KG1 (cell line): ENCODE measurements at regions not wholly inside any gene's neighbourhood (a gene's known extent, or its start where the extent isn't known, plus 50 kb on each side); places are given as distances from the start of the nearest gene placed in this dataset.
"Not testable (repeated sequence)": the region's sequence is repeated elsewhere in the genome, so short reads cannot be mapped to it uniquely, and the experiment has no call there.

Experiments
- DNase-seq: peaks from one replicate; lab custom pipeline; 2025; lab: John Stamatoyannopoulos, UW

DNA sequence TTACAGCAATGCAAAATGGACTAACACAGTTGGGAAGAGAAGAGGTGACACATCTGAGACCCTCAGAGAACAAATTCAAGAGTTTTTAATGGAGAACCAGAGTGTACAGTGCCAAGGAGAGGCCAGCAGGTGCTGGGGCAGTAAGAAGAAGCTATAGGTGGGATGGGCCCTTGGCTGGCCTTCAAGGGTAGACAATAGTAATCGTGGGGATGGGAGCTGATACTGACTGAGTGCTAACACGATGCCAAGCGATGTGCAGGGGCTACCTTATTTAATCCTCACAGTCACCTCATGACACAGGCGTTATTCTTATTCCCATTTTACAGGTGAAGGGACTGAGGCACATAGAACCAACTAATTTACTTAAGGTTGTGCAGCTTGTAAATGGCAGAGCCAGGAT, 131.9 kb upstream of the ID2 start:
- DNase-seq: no peak

DNA sequence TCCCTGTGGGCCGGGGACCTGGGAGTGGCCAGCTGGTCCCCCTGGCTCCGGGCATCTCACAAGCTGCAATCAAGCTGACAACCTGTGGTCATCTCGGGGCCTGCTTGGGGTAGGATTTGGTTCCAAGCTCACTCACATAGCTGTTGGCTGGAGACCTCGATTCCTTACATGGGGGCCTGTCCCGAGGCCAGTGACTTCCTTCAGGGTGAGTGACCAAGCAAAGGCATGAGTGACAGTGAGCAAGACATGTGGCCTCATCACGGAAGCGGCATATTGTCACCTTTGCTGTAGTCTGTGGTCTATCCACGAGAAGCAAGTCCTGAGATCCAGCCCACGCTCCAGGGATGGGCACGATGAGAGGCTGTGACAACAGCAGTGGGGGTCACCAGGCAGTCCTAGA, 131.4 kb upstream of the ID2 start:
- no peak for DNase-seq

DNA sequence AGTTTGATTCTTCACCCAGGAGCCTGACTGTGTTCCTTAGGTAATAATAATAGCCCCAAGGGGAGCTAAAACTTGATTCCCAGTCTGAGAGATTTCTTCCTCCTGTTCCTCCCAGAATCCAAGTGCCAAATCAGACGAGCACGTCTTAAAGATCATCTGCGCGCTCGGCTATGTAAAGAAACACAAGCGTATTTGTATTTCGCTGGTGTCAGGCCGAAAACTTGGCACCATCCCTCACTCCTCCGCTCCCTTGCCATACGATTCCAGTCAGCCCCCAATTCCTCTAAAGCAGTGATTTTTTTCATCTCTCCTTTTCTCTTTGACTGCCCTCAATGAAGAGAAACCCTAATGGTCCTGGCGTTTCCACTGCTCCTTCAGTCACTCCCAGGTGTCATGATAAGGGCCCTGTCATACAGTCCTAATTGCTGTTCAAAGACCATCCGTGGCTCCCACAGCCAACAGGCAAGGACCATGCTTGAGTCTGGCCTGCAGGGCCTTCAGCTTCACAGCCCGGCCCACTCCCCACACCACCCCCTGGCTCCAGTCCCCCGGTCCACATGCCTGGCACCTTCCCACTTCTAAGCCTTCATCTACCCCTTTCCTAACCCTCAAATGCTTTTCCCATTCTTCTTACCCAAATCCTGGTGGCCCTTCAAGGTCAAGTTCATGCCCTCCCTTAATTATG, 130.8 kb upstream of the ID2 start:
- DNase-seq: no peak

DNA sequence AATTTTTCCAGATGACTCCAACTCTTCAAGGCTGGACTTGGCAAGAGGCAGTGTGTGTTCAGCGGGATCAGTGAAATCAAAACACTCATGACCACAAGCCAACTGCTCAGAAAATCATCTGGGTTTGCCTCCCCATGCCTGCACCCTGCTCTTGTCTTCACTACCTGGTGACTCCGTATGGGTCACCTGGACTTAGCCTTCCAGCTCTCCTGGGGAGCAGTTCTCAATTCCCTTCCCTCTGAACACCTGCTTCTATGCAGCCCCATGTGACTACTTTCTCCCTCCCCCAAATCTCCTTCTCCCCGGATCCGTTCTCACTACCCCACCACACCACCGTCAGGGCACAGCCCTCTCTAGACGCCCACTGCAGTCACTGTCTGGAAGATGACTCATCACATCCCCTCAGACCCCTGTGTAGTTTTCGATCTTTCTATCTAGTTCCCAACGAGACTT, 130.2 kb upstream of the ID2 start:
- no peak for DNase-seq

DNA sequence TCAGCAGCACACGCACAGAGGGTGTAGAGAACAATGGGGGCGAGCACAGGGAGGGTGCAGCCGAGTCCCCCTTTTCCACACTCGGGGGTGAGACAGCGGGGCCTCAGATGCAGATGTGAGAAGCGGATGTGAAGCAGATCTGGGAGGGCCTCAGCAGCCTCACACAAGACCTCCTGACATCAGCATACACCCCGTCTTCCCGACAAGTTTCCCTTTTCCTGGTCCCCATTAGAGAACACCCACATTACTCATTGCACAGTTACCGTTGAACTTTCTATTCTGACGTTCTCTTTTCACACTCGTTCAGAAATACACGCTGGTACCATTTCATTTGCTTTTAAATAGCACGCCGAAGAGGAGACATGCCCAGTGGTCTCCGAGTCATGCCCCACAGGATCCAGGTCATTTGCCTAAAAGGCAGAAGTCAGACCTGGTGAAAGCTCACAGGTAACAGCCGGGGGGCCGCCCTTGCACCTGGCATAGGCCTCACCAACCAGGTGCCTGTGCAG, 129.5 kb upstream of the ID2 start:
- no peak for DNase-seq

DNA sequence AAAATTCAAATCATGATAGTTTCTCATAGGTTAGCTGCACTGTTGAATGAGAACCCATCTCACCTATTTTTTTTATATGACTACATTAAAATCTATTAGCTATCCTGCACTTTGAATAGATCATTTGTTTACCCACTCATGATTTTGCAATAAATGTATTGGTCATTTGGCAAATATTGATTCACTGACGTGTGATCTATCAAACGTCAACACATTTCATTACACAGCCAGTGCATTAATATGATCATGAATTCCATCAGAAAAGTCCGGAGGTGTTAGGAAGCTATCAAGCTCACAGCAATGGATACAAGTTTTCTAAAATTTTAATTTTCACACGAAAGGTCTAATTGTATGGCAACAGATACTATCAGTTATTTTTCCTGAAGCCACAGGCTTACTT, 128.2 kb upstream of the ID2 start:
- DNase-seq: no peak

DNA sequence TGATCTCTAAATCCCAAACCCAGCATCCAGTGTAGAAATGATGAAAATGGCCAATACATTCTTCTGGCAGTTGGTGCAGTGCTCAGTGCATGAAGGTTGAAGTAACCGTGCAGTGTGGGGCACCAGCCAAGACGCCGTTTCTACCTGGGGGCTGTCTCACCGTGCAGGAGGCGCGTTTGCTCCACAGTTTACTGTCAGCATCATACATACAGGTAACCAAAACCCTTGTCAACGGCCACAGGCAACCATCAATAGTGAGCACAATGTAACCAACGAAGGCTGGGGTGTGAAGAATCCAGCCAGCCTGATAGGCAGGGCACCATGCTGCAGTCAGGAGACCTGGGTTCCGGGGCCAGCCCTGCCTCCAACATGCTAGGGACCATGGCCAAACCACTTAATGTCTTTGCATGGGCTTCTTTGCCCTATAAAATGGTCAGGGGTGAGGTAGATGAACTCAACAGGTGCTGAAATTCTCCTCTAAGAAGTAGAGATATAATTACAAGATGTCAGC, 127.5 kb upstream of the ID2 start:
- no peak for DNase-seq

DNA sequence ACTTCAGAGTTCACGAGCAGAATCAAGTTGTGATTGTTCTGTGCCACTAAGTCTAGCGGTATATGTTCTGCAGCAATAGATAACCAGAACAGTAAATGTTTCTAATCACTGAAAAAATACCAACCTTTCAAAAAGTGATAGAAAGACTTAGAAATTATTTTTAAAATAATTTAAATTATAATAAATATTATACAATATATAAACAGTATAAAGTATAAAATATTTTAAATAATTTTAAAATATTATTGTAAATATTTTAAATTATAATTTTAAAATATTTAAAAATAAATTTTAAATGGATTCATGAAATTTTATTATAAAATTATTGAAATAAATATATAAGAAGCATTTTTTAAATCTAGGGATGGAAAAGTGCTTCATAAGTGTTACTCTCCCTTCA, 126.3 kb upstream of the ID2 start:
- no peak for DNase-seq

DNA sequence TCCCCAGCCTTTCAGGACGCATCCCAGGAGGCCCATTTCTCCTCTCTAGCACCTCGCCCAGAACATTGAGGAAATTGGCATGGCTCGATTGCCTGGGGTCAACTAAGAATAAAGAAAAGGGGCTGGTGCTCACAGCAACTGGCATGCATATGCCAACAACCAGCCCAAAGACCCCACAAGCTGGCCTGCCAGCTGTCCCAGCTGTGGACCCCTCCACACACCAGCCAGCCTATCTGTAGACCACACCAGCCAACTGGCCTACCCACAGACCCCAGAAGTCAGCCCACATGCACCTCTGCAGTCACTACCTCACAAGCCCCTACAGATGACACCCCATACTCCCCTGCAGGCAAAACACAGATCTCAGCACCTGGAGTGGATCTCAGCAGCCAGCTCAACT, 123.8 kb upstream of the ID2 start:
- DNase-seq: no peak

DNA sequence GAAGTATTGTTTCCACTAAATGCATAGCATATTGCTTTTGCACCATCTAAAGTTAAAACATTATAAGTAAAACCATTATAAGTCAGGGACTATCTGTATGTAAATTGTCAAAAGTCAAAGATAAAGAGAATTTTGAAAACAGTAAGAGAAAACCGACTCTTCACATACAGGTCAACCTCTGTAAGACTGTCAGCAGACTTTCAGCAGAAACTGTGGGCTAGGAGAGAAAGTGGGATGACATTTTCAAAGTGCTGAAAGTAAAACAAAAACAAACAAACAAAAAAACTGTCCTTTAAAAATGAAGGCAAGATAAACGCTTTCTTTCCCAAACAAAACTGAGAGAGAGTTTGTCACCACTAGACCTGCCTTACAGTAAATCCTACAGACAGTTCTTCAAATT, 122.9 kb upstream of the ID2 start:
- DNase-seq: no peak

DNA sequence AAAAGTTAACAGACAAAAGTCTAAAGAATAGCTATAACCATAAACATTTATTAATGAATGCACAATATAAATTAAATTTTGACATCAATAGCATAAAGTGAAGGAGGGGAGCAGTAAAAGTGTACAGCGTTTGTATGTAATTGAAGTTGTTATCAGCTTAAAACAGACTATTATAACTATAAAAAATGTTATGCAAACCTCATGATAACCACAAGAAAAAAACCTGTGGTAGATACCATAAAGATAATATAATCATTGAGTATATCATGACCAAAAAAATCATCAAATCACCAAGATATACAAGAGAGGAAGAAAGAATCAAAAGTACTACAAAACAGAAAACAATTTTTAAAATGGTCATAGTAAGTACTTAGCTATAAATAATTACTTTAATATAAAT, 122.1 kb upstream of the ID2 start:
- no peak for DNase-seq

DNA sequence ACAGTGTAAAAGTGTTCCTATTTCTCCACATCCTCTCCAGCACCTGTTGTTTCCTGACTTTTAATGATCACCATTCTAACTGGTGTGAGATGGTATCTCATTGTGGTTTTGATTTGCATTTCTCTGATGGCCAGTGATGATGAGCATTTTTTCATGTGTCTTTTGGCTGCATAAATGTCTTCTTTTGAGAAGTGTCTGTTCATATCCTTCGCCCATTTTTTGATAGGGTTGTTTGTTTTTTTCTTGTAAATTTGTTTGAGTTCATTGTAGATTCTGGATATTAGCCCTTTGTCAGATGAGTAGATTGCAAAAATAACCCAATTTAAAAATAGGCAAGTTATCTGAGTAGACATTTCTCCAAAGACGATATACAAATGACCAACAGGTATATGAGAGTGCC, 120.2 kb upstream of the ID2 start:
- not testable (repeated sequence) for DNase-seq

DNA sequence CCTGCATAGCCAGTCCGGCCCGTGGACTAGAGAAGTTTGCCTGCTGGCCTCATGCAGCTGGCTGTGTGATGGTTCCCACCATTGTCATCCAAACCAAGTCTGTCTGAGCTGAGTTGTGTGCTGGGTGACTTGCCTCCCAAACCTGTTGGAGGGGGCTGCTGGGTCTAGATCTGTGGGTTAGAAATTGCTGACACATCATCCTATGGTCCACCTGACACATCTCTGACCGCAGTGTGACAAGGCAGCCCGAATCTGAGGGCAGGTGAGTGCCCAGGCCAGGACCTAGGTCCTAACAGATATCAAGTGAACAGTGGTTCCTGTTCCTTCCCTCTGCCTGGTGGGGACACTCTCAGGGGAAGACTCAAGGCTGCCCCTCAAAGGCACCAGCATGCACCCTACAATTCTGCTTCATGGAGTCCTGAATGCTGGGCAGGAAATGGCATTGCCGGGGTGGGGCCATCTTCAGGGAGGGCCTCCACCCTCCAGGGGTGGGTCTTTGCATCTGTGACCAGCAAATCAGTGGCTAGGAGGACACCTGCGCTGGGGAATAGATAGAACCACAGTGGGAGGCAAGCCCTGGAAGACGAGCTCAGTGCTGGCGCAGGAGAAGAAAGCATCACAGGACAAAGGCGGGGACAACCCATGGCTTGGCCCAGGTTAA, 117.9 kb upstream of the ID2 start:
- no peak for DNase-seq

DNA sequence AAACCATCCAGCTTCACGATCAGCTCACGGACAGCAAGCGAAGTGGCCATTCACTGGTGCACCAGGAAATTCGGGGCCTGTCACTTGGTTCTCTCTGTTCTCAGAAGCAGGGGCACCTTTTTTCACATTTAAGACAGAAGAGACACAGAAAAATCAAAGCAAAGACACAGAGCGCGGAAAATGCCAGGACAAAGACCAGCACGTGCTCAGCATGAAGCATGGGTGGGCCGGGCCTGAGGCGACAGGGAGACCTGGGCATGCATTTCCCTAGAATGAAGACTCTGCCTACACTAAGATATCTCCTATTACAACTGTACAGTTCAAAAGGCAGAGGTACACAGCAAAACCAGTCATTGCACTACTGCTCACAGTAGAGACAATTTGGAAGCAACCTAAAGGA, 117.4 kb upstream of the ID2 start:
- no peak for DNase-seq

DNA sequence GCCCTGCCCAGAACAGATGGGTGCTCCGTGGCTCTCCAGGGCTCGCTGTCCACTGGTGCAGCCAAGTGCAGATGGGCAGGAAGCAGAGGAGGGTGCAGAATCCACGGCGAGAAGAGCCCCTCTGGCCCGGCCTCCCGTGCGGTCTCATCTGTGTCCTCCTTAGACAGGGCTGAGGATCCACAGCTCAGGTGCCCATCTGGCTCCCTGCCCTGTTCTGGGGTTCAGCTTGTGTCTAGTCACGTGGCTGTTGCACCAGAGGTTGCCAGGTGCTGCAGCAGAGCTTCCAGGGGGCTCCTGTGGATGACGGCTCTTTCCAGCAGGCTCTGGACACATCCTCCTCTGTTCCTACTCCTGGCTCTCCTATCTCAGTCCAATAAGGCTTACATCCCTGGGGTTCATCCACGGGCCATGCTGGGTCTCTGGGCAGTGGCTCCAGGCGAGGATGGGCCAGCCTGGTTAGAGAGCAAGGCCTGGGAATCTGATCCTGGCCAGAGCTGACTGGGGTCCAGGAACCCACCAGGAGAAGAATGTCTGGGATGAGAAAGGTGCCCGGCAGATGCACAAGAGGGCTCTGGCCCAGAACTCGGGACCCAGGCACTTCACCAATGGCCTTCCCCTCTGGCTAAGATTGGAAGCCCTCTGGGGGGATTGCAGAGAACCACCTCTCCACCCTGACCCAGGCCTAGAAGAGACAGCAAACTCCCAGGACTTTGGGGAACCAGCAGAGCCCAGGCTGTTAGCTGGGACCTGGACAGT, 116.3 kb upstream of the ID2 start:
- no peak for DNase-seq

DNA sequence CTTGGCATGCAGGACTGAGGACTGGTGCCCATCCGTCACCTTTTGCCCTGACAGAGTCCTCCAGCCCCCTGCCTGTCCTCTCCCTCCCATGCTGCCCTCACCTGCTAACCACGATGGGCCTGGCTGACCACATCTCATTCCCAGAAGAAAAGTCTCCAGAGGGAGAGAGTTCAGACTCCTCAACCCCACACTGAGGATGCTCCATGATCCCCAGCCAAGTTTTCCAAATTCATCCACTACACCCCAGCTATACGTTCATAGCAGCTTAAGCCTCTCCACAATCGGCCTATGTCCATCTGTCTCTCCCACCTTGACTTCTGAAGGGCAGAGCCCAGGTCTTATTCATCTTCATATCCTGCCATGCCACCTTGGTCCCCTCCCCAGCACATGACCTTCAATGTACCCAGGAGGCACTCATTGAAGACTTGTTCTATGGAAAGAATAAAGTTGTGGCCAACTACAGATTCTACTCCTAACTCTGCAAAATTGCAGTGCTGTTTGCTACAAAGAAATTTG, 115.6 kb upstream of the ID2 start:
- DNase-seq: no peak

DNA sequence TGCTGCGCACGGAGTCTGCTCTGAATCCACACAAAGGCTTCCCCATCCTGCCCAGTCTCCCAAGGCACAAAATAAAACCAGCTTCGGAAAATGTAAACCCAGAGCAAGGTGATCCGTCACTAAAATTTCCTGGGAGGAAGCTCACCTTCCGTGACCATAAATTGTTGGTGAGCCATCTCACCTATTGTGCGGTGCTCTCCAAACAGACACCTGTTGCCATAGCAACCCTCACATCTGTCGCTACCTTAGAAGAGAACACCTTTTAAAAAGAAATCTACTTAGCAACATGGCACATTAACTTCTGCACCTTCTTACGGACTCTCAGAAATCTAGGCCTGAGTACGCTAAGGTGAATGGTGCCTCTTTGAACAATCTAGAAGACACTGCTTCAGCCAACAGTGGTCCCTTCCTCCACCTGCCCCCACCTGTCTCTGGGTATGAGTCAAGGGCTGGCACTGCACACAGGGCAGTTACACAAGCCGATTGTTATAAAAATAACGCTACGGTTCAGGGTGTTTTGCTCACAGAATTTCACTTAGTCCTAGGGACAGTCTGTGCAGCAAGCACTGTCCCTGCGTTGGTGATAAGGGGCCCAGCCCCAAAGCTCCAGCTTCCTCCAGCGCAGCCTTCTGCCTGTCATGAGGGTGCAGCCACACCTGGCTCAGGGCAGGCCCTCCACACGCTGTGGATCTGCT, 114.9 kb upstream of the ID2 start:
- no peak for DNase-seq

DNA sequence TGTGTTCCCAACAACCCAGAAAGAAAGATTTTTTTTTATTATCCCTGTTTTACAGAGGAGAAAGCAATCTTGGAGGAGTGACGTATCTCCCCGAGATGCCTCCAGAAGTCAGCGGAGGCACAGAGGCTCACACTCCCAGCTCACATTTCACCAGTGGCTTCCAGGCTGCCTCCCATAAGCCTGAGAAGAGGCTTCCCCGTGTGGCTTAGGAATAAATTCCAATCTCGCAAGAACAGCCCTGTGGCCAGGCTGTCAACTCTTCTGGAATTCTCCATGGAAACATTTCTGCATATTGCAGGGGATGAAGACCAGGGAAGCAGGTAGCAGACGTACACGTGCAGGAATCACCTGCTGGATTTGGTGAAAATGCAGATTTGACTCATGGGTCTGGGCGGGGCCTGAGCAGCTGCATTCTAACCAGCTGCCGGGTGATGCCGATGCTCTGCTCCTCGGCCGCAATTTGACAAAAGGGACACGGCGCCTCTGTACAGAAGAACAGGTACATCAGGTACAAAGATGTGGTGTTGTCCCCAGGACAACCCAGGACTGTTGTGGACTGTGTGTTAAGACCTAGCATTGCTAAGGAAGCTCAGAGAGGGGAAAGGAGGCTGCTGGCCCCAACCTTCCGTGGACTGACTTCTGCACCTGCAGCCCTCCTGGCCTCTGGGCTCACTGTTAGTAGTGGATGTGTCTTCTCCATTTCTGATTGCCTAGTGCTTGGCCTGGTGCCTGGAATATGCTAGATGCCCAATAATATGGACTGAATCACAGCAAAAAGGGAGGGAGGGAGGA, 114.2 kb upstream of the ID2 start:
- no peak for DNase-seq

DNA sequence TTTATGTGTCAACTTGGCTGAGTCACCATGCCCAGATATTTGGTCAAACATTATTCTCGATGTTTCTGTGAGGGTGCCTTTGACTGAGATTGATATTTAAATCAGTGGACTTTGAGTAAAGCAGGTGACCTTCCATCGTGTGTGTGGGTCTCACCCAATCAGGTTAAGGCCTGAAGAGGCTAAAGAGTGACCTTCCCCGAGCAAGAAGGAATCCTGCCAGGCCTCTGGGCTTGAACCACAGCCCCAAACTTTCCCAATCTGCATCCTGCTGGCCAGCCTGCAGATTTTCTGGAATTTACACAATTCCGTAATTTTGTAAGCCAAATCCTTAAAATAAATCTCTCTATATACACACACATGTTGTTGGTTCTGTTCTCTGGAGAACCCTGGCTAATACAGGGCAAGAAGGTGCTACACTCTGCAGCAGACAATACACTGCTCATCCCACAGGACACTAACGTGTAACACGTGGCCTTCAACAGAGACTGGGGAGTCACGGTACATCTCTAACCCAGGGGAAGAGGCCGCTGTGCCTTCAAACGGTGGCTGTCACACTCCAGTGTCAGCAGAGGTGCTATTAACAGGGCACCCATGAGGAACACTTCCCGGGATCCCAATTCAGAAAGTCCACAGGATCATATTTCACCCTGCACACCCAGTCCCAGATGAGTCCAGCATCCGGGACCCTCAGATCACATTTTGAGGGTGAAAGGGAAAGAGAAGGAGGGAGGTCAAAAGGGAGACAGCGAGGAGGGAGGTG, 113.1 kb upstream of the ID2 start:
- no peak for DNase-seq

DNA sequence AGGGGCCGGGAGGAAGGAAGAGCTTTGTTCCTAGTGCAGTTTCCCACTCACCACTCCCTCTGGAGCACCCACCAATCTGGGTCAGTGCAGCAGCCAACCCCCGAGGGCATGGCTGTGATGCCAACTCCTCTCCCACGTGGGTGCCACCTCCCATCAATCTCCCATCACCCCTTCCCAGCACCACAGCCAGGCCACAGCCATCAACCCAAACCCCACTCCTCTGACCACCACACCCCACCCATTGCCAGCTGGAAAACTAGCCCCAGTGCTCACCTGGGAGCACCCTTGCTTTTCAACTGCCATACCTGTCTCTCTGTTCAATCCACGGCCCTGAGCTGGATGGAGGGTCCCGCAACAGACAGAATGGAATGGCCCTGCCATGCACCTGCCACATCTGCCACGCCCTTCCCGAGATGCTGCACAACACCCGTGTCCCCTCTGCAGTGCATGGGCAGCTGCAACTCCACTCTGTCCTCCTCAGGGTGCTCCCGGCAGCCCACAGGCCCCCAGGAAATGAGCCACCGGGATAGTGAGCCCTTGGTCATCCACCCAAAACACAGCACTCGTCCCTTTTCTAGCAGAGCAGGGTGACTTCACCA, 112.4 kb upstream of the ID2 start:
- no peak for DNase-seq
